GM23338 (cell line): ENCODE measurements at regions not wholly inside any gene's neighbourhood (a gene's known extent, or its start where the extent isn't known, plus 50 kb on each side); places are given as distances from the start of the nearest gene placed in this dataset.
"Not testable (repeated sequence)": the region's sequence is repeated elsewhere in the genome, so short reads cannot be mapped to it uniquely, and the experiment has no call there.

ENCODE experiments used
- ATAC-seq: fragments of 200-7000 bp; cut with Tn5 transposase; 3 replicates; pipeline ENCODE4 v1.9.1; 2020
- DNase-seq: peaks from one replicate; pipeline ENCODE4 v3.0.0-alpha.2; 2015; ENCODE audit warnings: low spot score
- H2AFZ ChIP-seq: fragments of 200-600 bp; sonication (generic); 2 replicates; pipeline ENCODE4 v1.8.0; 2016; ENCODE audit warnings: antibody characterized with exemption, mild to moderate bottlenecking, moderate library complexity
- H3F3A ChIP-seq: fragments of 200-600 bp; sonication (generic); replicated peaks from 2 replicates; pipeline ENCODE4 v1.8.0; 2017; ENCODE audit warnings: antibody characterized with exemption, mixed run types, low read depth
- H3K27ac ChIP-seq: fragments of 200-600 bp; sonication (generic); 2 replicates; pipeline ENCODE4 v1.6.1; 2016; ENCODE audit warnings: low read depth
- H3K27me3 ChIP-seq: fragments of 200-600 bp; sonication (generic); 2 replicates; pipeline ENCODE4 v1.8.0; 2016; ENCODE audit warnings: mild to moderate bottlenecking, mixed run types, moderate library complexity; ENCODE audit not compliant: insufficient read depth
- H3K36me3 ChIP-seq: fragments of 200-600 bp; sonication (generic); 2 replicates; pipeline ENCODE4 v1.8.0; 2016; ENCODE audit warnings: mild to moderate bottlenecking; ENCODE audit not compliant: insufficient read depth
- H3K4me1 ChIP-seq: fragments of 200-600 bp; sonication (generic); 2 replicates; pipeline ENCODE4 v1.8.0; 2016; ENCODE audit warnings: mild to moderate bottlenecking, moderate library complexity; ENCODE audit not compliant: insufficient read depth
- H3K4me2 ChIP-seq: fragments of 200-600 bp; sonication (generic); 2 replicates; pipeline ENCODE4 v1.7.1; 2017; ENCODE audit warnings: mixed run types
- H3K4me3 ChIP-seq: fragments of 200-600 bp; sonication (generic); 2 replicates; pipeline ENCODE4 v1.6.1; 2016; ENCODE audit warnings: mixed run types
- H3K79me2 ChIP-seq: fragments of 200-600 bp; sonication (generic); replicated peaks from 2 replicates; pipeline ENCODE4 v1.8.0; 2017; ENCODE audit warnings: mild to moderate bottlenecking; ENCODE audit not compliant: insufficient read depth
- H3K9me2 ChIP-seq: fragments of 200-600 bp; sonication (generic); 2 replicates; pipeline ENCODE4 v1.8.0; 2017; ENCODE audit not compliant: insufficient read depth
- H4K20me1 ChIP-seq: fragments of 200-600 bp; sonication (generic); replicated peaks from 2 replicates; pipeline ENCODE4 v1.8.0; 2017; ENCODE audit warnings: mild to moderate bottlenecking; ENCODE audit not compliant: insufficient read depth
- H3K27ac Mint-ChIP-seq: 2 replicates; pipeline ENCODE4 v1.8.0; 2020; ENCODE audit warnings: inconsistent platforms, mild to moderate bottlenecking, moderate library complexity, mixed read lengths
- H3K27me3 Mint-ChIP-seq: 3 replicates; pipeline ENCODE4 v1.8.0; 2022; ENCODE audit warnings: low read depth, mild to moderate bottlenecking, moderate library complexity, mixed read lengths, inconsistent platforms; ENCODE audit not compliant: insufficient read depth, poor library complexity
- H3K36me3 Mint-ChIP-seq: 3 replicates; pipeline ENCODE4 v1.8.0; 2021; ENCODE audit warnings: low read depth, mild to moderate bottlenecking, inconsistent platforms, moderate library complexity, mixed read lengths
- H3K4me1 Mint-ChIP-seq: 3 replicates; pipeline ENCODE4 v1.8.0; 2020; ENCODE audit warnings: mild to moderate bottlenecking, inconsistent platforms, mixed read lengths
- H3K4me3 Mint-ChIP-seq: 3 replicates; pipeline ENCODE4 v1.8.0; 2021; ENCODE audit warnings: moderate library complexity, mild to moderate bottlenecking, inconsistent platforms, mixed read lengths
- H3K9me3 Mint-ChIP-seq: 3 replicates; pipeline ENCODE4 v1.8.0; 2020; ENCODE audit warnings: moderate library complexity, mild to moderate bottlenecking, inconsistent platforms, mixed read lengths
- EZH2 ChIP-seq: fragments of 200-600 bp; sonication (generic); IDR thresholded peaks from one replicate; pipeline ENCODE4 v1.8.0; 2017; ENCODE audit warnings: antibody characterized with exemption, mild to moderate bottlenecking, low read depth; ENCODE audit not compliant: unreplicated experiment
- POLR2AphosphoS5 ChIP-seq: IDR thresholded peaks from 2 replicates; pipeline ENCODE4 v1.6.1; 2016; ENCODE audit warnings: antibody characterized with exemption, low read depth
- STAT1 ChIP-seq: IDR thresholded peaks from one replicate; pipeline ENCODE4 v1.6.1; 2016; ENCODE audit warnings: antibody characterized with exemption; ENCODE audit not compliant: unreplicated experiment
- TF ChIP-seq, protein P1 (sequence below), 2 experiments: fragments of 200-600 bp in 1 of 2; sonication (generic) in 1 of 2; conservative IDR thresholded peaks; 2 replicates each; pipeline versions ENCODE4 v1.5.1 to v1.6.1; 2016 to 2017; ENCODE audit warnings: antibody characterized with exemption in 2 of 2, low read depth in 2 of 2, mild to moderate bottlenecking in 2 of 2, moderate library complexity in 1 of 2
- TF ChIP-seq, protein P2 (sequence below): fragments of 250-450 bp; sonication (Bioruptor Pico); IDR thresholded peaks from 2 replicates; pipeline ENCODE4 v1.5.0; 2020; ENCODE audit warnings: mild to moderate bottlenecking, moderate library complexity

DNA sequence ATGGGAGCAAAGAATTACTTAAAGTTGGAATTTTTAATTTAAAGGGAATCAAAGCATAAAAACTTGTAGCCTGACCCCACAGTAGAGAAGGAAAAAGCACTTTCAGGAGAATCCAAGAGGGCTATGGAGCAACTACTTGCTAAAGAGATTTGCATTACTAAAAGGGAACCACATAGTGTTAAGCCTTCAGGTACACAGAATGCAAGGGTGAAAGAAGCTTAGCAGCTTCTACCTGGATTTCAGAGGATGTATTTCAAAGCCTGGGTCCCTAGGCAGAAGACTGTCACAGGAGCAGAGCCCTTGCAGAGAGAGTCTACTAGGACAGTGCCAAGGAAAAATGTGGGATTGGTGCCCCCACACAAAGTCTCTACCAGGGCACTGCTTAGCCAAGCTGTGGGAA is 575.0 kb downstream of the GBE1 start:
- H3K9me3 Mint-ChIP-seq: peaks cover 17% of the 10 kb centered on the region
- H3K27ac Mint-ChIP-seq: no peak overlapping the region
- Histone ChIP-seq H4K20me1 (no peaks in the 10 kb centered on the region), H3K36me3 (no peaks in the 10 kb centered on the region), H2AFZ (peak overlapping the region; percentile 49; the same call in 1 of the 2 replicates), H3K4me2 (no peak overlapping the region), H3K79me2 (no peaks in the 10 kb centered on the region), H3K4me3 (no peak overlapping the region), H3K4me1 (no peaks in the 10 kb centered on the region), H3K27me3 (no peaks in the 10 kb centered on the region), H3K9me2 (no peaks in the 10 kb centered on the region), H3K27ac (no peak overlapping the region), H3F3A (no peaks in the 10 kb centered on the region)
- ATAC-seq (peak; percentile 56), DNase-seq (no peak)
- 0 out of 3 replicates have a peak, but pooled peaks cover 5% of the 10 kb centered on the region for H3K4me1 Mint-ChIP-seq
- no peak for TF ChIP-seq STAT1
- TF ChIP-seq EZH2: no peak
- TF ChIP-seq, protein P1, sequence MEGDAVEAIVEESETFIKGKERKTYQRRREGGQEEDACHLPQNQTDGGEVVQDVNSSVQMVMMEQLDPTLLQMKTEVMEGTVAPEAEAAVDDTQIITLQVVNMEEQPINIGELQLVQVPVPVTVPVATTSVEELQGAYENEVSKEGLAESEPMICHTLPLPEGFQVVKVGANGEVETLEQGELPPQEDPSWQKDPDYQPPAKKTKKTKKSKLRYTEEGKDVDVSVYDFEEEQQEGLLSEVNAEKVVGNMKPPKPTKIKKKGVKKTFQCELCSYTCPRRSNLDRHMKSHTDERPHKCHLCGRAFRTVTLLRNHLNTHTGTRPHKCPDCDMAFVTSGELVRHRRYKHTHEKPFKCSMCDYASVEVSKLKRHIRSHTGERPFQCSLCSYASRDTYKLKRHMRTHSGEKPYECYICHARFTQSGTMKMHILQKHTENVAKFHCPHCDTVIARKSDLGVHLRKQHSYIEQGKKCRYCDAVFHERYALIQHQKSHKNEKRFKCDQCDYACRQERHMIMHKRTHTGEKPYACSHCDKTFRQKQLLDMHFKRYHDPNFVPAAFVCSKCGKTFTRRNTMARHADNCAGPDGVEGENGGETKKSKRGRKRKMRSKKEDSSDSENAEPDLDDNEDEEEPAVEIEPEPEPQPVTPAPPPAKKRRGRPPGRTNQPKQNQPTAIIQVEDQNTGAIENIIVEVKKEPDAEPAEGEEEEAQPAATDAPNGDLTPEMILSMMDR (conservative IDR thresholded peaks at IDR 0.05; ENCODE audit: low read depth in 2 of 2): no peak
- TF ChIP-seq POLR2AphosphoS5: no peak
- TF ChIP-seq, protein P2, sequence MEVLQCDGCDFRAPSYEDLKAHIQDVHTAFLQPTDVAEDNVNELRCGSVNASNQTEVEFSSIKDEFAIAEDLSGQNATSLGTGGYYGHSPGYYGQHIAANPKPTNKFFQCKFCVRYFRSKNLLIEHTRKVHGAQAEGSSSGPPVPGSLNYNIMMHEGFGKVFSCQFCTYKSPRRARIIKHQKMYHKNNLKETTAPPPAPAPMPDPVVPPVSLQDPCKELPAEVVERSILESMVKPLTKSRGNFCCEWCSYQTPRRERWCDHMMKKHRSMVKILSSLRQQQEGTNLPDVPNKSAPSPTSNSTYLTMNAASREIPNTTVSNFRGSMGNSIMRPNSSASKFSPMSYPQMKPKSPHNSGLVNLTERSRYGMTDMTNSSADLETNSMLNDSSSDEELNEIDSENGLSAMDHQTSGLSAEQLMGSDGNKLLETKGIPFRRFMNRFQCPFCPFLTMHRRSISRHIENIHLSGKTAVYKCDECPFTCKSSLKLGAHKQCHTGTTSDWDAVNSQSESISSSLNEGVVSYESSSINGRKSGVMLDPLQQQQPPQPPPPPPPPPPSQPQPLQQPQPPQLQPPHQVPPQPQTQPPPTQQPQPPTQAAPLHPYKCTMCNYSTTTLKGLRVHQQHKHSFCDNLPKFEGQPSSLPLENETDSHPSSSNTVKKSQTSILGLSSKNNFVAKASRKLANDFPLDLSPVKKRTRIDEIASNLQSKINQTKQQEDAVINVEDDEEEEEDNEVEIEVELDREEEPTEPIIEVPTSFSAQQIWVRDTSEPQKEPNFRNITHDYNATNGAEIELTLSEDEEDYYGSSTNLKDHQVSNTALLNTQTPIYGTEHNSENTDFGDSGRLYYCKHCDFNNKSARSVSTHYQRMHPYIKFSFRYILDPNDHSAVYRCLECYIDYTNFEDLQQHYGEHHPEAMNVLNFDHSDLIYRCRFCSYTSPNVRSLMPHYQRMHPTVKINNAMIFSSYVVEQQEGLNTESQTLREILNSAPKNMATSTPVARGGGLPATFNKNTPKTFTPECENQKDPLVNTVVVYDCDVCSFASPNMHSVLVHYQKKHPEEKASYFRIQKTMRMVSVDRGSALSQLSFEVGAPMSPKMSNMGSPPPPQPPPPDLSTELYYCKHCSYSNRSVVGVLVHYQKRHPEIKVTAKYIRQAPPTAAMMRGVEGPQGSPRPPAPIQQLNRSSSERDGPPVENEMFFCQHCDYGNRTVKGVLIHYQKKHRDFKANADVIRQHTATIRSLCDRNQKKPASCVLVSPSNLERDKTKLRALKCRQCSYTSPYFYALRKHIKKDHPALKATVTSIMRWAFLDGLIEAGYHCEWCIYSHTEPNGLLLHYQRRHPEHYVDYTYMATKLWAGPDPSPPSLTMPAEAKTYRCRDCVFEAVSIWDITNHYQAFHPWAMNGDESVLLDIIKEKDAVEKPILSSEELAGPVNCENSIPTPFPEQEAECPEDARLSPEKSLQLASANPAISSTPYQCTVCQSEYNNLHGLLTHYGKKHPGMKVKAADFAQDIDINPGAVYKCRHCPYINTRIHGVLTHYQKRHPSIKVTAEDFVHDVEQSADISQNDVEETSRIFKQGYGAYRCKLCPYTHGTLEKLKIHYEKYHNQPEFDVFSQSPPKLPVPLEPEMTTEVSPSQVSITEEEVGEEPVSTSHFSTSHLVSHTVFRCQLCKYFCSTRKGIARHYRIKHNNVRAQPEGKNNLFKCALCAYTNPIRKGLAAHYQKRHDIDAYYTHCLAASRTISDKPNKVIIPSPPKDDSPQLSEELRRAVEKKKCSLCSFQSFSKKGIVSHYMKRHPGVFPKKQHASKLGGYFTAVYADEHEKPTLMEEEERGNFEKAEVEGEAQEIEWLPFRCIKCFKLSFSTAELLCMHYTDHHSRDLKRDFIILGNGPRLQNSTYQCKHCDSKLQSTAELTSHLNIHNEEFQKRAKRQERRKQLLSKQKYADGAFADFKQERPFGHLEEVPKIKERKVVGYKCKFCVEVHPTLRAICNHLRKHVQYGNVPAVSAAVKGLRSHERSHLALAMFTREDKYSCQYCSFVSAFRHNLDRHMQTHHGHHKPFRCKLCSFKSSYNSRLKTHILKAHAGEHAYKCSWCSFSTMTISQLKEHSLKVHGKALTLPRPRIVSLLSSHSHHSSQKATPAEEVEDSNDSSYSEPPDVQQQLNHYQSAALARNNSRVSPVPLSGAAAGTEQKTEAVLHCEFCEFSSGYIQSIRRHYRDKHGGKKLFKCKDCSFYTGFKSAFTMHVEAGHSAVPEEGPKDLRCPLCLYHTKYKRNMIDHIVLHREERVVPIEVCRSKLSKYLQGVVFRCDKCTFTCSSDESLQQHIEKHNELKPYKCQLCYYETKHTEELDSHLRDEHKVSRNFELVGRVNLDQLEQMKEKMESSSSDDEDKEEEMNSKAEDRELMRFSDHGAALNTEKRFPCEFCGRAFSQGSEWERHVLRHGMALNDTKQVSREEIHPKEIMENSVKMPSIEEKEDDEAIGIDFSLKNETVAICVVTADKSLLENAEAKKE: peak; percentile 1; the same call in 1 of the 2 replicates
- peaks cover 10% of the 10 kb centered on the region for H3K36me3 Mint-ChIP-seq
- H3K27me3 Mint-ChIP-seq: peaks cover 1% of the 10 kb centered on the region
- H3K4me3 Mint-ChIP-seq: no peak overlapping the region

DNA sequence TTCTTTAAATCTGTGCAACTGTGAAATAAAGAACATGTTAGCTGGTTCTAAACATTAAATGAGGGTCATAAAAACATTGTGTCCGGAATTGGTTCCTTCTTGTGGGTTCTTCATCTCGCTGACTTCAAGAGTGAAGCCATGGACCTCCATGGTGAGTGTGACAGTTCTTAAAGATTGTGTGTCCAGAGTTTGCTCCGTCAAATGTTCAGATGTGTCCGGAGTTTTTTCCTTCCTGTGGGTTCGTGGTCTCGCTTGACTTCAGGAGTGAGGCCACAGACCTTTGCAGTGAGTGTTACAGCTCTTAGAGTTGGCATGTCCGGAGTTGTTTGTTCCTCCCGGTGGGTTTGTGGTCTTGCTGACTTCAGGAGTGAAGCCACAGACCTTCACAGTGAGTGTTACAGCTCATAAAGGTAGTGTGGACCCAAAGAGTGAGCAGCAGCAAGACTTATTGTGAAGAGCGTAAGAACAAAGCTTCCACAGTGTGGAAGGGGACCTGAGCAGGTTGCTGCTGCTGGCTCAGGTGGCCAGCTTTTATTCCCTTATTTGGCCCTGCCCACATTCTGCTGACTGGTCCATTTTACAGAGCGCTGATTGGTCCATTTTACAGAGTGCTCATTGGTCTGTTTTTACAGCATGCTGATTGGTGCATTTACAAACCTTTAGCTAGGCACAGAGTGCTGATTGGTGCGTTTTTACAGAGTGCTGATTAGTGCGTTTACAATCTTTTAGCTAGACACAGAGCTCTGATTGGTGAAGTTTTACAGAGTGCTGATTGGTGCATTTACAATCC is 579.2 kb downstream of the GBE1 start:
- H2AFZ ChIP-seq, ATAC-seq, H3K9me2 ChIP-seq, H3K4me3 Mint-ChIP-seq, H3K4me1 Mint-ChIP-seq, DNase-seq, H3K27ac Mint-ChIP-seq, H3F3A ChIP-seq, H3K4me2 ChIP-seq, H3K27me3 Mint-ChIP-seq, H4K20me1 ChIP-seq, H3K36me3 ChIP-seq, H3K4me3 ChIP-seq, H3K27me3 ChIP-seq, H3K27ac ChIP-seq, H3K79me2 ChIP-seq, H3K4me1 ChIP-seq: not testable (repeated sequence)
- H3K9me3 Mint-ChIP-seq: peaks cover 25% of the 10 kb centered on the region
- H3K36me3 Mint-ChIP-seq: peaks cover 14% of the 10 kb centered on the region
